ENCODE measurements at regions not wholly inside any gene's neighbourhood (a gene's known extent, or its start where the extent isn't known, plus 50 kb on each side); places are given as distances from the start of the nearest gene placed in this dataset.

DNA sequence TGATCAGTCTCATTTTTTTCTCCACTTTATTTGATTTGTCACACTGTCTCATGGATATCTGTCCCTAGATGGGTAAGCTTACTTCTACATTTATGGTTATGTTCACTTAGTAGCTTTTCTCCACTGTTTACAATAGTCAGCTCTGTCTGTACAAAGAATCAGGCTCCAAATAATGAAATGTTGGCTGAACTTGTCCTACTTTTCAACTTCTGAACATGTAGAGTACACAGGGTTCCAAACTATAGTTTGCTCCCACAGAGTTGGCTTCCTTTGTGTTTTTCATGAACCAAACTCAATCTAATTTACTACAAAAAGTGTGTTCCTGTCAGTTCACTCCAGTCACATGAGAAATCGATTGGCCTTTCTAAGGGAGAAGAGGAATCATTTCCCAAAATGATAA is 175.0 kb downstream of the CCDC71L start:
- H3K27me3 ChIP-seq (ENCODE audit: insufficient read depth, low read depth, severe bottlenecking): no peaks in the 10 kb centered on the region
- TF ChIP-seq, protein P1, sequence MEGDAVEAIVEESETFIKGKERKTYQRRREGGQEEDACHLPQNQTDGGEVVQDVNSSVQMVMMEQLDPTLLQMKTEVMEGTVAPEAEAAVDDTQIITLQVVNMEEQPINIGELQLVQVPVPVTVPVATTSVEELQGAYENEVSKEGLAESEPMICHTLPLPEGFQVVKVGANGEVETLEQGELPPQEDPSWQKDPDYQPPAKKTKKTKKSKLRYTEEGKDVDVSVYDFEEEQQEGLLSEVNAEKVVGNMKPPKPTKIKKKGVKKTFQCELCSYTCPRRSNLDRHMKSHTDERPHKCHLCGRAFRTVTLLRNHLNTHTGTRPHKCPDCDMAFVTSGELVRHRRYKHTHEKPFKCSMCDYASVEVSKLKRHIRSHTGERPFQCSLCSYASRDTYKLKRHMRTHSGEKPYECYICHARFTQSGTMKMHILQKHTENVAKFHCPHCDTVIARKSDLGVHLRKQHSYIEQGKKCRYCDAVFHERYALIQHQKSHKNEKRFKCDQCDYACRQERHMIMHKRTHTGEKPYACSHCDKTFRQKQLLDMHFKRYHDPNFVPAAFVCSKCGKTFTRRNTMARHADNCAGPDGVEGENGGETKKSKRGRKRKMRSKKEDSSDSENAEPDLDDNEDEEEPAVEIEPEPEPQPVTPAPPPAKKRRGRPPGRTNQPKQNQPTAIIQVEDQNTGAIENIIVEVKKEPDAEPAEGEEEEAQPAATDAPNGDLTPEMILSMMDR (IDR thresholded peaks at IDR 0.05; ENCODE audit: low read depth, low read length): no peak
- H3K36me3 ChIP-seq: no peaks in the 10 kb centered on the region
- no peak overlapping the region for H3K27ac ChIP-seq
- H3K9me3 ChIP-seq (ENCODE audit: severe bottlenecking): no peaks in the 10 kb centered on the region
- no peak overlapping the region for H3K4me3 ChIP-seq (ENCODE audit: low read depth, low read length)
- no peak for DNase-seq

GRCh38 chr7:106485031-106485551 is 175.9 kb downstream of the CCDC71L start:
- H3K36me3 ChIP-seq: no peaks in the 10 kb centered on the region
- TF ChIP-seq, protein P1 (IDR thresholded peaks at IDR 0.05; ENCODE audit: low read depth, low read length): no peak
- no peak overlapping the region for H3K27ac ChIP-seq
- no peaks in the 10 kb centered on the region for H3K27me3 ChIP-seq (ENCODE audit: insufficient read depth, low read depth, severe bottlenecking)
- H3K4me3 ChIP-seq (ENCODE audit: low read depth, low read length): no peak overlapping the region
- no peak for DNase-seq
- no peaks in the 10 kb centered on the region for H3K9me3 ChIP-seq (ENCODE audit: severe bottlenecking)

- no peak for DNase-seq
- Histone ChIP-seq H3K4me3 (ENCODE audit: low read depth, low read length) (no peak overlapping the region), H3K27me3 (ENCODE audit: insufficient read depth, low read depth, severe bottlenecking) (no peaks in the 10 kb centered on the region), H3K9me3 (ENCODE audit: severe bottlenecking) (no peaks in the 10 kb centered on the region), H3K36me3 (no peaks in the 10 kb centered on the region), H3K27ac (no peak overlapping the region)
- TF ChIP-seq, protein P1 (IDR thresholded peaks at IDR 0.05; ENCODE audit: low read depth, low read length): no peak
These were observed 176.4 kb downstream of the CCDC71L start for GRCh38 chr7:106484562-106484961.

DNA sequence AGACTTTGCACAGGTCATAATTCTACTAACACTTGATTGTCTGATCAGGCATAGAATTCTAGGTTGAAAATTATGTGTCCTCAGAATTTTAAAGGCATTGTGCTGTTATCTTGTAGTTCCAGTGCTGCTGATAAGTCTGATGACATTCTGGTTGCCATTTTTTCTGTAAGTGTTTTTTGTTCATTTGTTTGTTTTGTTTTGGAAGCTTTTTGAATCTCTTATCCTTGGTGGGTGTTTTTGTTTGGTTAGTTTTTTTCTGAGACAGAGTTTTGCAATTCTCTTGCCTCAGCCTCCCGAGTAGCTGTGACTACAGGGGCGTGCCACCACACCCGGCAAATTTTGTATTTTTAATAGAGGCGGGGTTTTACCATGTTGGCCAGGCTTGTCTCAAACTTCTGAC is 178.9 kb downstream of the CCDC71L start:
- Histone ChIP-seq H3K36me3 (no peaks in the 10 kb centered on the region), H3K4me3 (ENCODE audit: low read depth, low read length) (no peak overlapping the region), H3K27ac (no peak overlapping the region), H3K9me3 (ENCODE audit: severe bottlenecking) (no peaks in the 10 kb centered on the region), H3K27me3 (ENCODE audit: insufficient read depth, low read depth, severe bottlenecking) (no peaks in the 10 kb centered on the region)
- TF ChIP-seq, protein P1 (IDR thresholded peaks at IDR 0.05; ENCODE audit: low read depth, low read length): no peak
- DNase-seq: no peak

DNA sequence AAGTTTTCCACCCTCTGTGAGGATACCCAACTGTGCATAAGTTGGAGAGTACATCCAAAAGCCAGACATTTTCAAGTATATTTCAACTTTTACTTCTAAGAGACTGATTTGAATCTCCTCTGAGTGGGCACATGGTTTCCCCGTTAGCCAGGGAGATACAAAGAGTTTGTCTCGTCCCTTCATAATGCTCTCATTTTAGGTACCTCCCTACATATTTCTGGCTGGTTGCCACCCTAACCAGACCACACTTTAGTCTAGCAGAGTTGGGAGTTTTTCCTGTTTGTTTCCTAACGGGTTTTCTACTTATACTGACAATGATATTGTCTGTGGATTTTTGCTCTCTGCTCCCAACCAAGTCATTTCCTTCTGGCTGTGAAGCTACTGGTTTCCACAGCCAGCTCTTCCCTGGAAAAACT is 180.3 kb downstream of the CCDC71L start:
- H3K27ac ChIP-seq: no peak overlapping the region
- TF ChIP-seq, protein P1 (IDR thresholded peaks at IDR 0.05; ENCODE audit: low read depth, low read length): no peak
- no peaks in the 10 kb centered on the region for H3K9me3 ChIP-seq (ENCODE audit: severe bottlenecking)
- no peak overlapping the region for H3K4me3 ChIP-seq (ENCODE audit: low read depth, low read length)
- H3K36me3 ChIP-seq: no peaks in the 10 kb centered on the region
- H3K27me3 ChIP-seq (ENCODE audit: insufficient read depth, low read depth, severe bottlenecking): no peaks in the 10 kb centered on the region
- DNase-seq: no peak

DNA sequence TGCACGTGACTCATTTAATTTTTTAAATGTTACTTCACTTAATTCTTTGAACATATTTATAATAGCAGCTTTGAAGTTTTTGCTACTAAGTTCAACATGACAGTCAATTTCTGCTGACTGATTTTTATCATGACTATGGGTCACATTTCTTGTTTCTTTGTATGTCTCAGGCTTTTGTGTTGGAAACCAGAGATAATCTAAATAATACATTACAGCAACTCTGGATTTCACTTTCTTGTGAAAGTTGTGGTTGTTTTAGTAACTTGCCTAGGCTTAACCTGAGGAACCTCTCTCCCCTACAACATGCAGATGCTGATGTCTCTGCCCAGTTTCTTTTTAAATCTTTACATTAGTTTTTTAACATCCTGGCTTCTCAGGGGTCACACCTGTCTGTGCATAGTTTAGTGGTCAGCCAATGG is 180.8 kb downstream of the CCDC71L start:
- Histone ChIP-seq H3K36me3 (no peaks in the 10 kb centered on the region), H3K27me3 (ENCODE audit: insufficient read depth, low read depth, severe bottlenecking) (no peaks in the 10 kb centered on the region), H3K4me3 (ENCODE audit: low read depth, low read length) (no peak overlapping the region), H3K9me3 (ENCODE audit: severe bottlenecking) (no peaks in the 10 kb centered on the region), H3K27ac (no peak overlapping the region)
- TF ChIP-seq, protein P1 (IDR thresholded peaks at IDR 0.05; ENCODE audit: low read depth, low read length): no peak
- DNase-seq: no peak

Data from WERI-Rb-1 (cell line).